ENCODE measurements at regions not wholly inside any gene's neighbourhood (a gene's known extent, or its start where the extent isn't known, plus 50 kb on each side); places are given as distances from the start of the nearest gene placed in this dataset.
A peak's percentile ranks its signal among the peaks of the same experiment; 100 is the strongest.

- DNase-seq (ENCODE audit: low read depth) = peak; percentile 93
Observed at GRCh38 chr14:84646786-84647500, 883.0 kb upstream of the FLRT2 start.

GRCh38 chr14:84655014-84655413 is 874.9 kb upstream of the FLRT2 start:
- no peak for DNase-seq (ENCODE audit: low read depth)

DNA sequence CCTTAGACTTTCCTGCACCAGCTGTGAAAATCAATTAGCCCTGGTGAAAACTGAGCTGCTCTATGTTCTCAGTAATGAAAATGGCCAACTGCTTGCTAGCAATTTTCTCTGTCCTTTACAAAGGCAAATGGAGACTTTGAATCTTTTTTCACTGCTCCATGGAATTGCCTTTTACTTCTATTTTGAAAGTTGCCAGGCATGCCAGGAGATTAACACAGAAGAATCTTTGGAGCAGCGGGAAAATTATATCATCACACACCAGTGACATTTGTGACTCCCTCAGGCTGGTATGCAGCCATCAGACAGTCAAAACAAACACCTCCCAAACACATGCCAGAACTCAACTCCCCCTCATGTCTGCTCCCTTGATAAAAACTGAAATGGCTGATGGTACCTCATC is 872.0 kb upstream of the FLRT2 start:
- DNase-seq (ENCODE audit: low read depth) = no peak

DNA sequence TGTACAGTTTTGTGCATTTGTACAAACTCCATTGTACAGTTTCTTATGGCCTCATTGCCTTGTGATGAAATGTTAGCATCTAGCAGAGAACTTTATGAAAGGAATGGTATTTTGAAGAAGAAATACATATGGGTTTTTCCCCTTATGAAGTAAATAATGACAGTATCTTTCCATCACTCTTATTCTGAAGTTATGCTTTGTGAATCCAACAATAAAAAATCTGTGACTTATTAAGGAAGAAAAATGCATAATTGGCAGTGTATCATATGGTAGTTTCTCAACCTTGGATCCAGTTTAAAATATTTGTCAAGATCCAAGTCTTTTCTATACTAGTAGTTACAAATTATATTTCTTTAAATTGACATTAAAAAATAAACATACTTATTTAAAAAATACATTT is 859.1 kb upstream of the FLRT2 start:
- no peak for DNase-seq (ENCODE audit: low read depth)

DNA sequence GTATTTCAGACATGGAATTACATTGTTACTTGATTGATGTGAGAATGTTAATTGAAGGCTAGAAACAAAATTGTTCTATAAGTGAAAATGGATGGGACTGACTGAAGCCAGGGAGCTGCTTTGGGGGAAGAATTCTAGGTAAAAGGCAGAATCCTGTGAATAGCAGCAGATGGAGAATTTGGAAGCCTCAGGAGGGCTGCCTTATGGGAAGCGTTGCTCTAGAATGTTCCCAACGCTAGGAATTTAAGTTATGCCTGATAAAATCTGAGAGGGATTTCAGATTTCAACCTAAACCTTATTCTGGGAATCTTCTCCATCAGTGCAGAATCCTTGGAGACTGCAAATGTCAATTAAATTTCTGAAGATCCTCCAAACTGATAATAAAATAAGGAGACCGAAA is 858.2 kb upstream of the FLRT2 start:
- DNase-seq (ENCODE audit: low read depth) = no peak

DNA sequence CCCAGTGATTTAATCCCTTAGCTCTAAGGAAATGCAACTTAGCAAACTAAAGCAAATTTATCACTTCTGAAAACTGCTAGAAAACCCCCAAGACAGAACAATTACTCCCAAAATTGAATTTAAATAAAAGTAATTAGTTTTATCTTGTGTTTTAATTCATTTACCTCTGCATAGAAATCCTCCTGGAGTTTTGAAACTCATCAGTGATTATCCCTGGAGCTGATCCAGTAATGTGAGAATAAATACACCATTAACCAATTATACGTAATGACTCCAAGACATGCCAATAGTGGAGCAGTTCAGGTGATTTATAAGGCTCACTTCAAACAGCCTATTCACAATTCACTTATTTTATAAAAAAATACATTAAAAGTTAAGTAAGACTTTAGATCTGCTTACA is 855.3 kb upstream of the FLRT2 start:
- no peak for DNase-seq (ENCODE audit: low read depth)

GRCh38 chr14:84686550-84686949 is 843.4 kb upstream of the FLRT2 start:
- DNase-seq (ENCODE audit: low read depth) = no peak

DNA sequence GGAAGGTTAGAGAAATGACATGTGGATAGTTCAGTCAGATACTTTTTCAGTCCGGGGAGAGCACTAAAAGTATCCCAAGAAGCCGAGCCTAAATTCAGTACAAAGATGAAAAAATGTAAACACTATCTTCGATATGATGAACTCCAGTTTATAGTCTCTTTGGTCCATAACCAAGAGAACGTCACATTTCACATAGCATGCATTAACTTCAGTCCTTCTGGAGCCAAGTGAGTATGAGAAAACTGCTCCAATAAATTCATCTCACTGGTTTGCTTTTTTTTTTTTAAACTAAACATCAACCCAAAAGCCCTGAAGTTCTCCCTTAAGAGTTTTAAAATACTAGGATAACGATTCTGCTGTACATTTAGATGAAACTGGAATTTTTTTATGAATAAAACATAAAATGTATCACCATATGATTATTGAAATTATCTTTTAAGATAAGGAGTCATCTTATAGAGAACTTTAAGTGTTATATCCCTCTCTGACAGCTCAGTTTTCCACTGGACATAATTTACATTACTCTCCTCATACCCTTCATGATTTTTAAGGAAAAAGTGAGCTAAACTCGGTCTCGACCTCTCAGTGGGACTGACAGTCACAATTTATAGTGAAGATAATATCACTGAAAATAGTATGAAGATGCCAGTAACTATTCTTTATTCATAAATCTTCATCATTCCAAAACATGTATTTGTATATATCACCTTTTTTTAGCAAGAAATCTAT is 841.5 kb upstream of the FLRT2 start:
- DNase-seq (ENCODE audit: low read depth) = no peak

GRCh38 chr14:84694161-84694560 is 835.8 kb upstream of the FLRT2 start:
- no peak for DNase-seq (ENCODE audit: low read depth)

- no peak for DNase-seq (ENCODE audit: low read depth)
Observed at GRCh38 chr14:84704601-84705000, 825.3 kb upstream of the FLRT2 start.

DNA sequence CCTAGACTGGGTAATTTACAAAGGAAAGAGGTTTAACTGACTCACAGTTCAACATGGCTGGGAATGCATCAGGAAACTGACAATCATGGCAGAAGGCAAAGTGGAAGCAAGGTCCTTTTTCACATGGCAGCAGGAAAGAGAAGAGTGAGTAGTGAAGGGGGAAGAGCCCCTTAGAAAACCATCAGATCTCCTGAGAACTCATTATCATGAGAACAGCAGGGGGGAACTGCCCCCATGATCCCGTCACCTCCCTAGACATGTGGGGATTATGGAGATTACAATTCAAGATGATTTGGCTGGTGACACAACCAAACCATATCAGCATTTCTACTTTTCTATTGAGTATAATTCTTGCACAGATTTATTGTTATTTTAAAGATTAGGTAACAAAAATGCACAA is 822.1 kb upstream of the FLRT2 start:
- DNase-seq (ENCODE audit: low read depth) = no peak

GRCh38 chr14:84708865-84709264 is 821.1 kb upstream of the FLRT2 start:
- DNase-seq (ENCODE audit: low read depth) = no peak

DNA sequence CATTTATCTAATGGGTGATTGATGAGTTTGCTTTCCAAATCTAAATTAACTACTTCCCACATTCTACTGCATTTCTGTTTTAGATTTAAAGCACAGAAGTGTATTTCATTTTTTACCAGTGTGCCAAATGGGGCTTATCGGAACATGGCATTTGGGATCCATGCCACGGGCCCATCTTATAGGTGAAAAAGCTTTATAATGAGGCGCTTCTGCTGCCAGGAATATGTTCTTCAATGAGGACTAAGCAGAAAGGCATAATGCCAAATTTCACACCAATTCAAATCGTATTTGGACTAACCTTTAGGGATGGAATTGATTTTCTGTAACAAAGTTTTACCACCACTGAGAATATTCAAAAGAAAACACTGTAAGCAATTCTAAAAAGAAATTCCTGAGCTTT is 803.5 kb upstream of the FLRT2 start:
- no peak for DNase-seq (ENCODE audit: low read depth)

- peak; percentile 31 for DNase-seq (ENCODE audit: low read depth)
Observed at GRCh38 chr14:84749191-84749955, 780.6 kb upstream of the FLRT2 start.

- peak; percentile 14 for DNase-seq (ENCODE audit: low read depth)
Observed at GRCh38 chr14:84750284-84750683, 779.7 kb upstream of the FLRT2 start.

GRCh38 chr14:84750763-84751554 is 779.0 kb upstream of the FLRT2 start:
- DNase-seq (ENCODE audit: low read depth) = peak; percentile 92

GRCh38 chr14:84751745-84752144 is 778.2 kb upstream of the FLRT2 start:
- DNase-seq (ENCODE audit: low read depth) = no peak

DNA sequence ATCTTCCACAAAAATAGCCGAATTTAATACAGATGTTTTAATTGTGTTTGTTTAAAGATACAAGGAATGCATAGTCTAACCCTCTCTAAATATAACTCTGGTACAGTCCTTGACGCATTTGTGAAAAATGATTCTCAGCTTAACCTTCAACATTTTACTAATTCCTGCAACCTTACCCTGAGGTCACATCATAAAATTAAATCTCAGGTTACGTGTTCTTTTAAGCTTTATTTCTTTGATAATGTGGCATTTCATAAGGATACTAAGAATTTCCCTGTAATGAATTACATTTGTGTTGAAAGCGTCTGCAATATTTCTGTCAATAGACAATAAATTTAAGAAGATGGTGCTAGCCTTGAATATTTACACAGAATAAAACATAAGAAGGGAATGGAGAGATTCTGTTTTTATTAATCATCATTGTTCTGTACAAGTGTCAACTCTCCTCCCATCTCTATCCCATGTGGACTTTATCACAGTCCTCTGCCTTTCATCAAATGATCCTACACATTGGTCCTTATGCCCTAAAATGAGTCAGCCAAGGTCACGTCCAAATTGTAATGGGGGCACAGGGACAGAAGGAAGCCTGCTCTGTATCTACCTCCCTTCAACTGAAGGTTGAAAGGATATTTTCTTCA is 769.3 kb upstream of the FLRT2 start:
- DNase-seq (ENCODE audit: low read depth) = no peak

DNA sequence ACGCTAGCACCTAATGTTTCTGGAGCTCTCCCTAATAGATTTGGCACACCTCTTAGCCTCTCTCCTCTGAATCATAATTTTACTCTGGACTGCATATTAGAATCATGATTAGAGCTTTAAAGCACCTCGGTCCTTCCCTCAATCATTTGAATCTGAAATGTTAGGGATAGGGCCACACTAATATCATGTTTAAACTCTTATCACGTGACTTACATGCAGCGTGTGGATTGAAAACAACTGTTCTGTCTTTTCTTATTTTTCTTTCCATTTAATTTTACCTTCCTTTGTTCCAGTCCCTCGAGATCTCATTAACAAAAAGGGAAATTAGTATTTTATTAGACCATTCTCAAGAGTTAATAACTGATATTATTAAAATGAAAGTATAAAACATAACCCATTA is 762.5 kb upstream of the FLRT2 start:
- DNase-seq (ENCODE audit: low read depth) = no peak

DNA sequence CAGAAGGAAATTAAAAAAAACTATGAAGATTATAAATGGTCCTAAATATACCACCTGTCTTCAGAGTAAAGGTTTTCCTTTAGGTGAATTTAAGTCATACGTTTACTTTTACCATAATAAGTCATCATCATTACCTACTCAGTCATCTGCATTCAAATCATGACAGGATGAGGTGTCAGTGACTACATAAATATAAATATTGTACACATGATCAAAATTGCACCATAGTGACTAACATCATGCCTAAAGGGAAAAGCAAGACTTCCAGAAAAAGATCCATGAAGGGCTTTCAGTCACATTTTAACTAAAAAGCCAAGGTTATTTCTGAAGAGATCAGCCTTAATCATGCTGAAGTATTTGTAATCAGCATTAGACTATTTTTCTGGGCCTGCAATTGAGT is 759.9 kb upstream of the FLRT2 start:
- DNase-seq (ENCODE audit: low read depth) = no peak

- no peak for DNase-seq (ENCODE audit: low read depth)
Observed at GRCh38 chr14:84777356-84777755, 752.6 kb upstream of the FLRT2 start.

DNA sequence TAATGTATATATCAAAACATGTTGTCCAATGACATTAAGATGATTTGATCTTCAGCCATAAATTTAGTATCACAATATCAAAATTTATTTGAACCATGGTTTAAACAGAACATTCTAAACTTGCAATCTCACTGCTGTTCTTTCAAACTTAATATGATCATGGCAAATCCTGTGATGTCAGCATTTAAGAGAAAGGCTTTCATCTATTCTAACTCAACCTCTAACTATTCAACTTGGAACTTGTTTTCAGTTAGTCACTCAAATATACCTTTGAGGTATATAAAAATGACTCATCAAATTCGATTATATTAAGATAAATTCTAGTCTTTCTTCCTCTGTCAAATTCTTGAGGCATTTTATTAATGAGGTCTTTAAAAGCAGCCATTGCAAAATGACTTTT is 747.0 kb upstream of the FLRT2 start:
- DNase-seq (ENCODE audit: low read depth) = no peak

All from iris pigment epithelial cell (primary cell).